NB4 (cell line): ENCODE measurements at regions not wholly inside any gene's neighbourhood (a gene's known extent, or its start where the extent isn't known, plus 50 kb on each side); places are given as distances from the start of the nearest gene placed in this dataset.

Experiments used
- MAX ChIP-seq: IDR thresholded peaks from 2 replicates; pipeline ENCODE4 v1.6.1; 2011; ENCODE audit warnings: low read depth, low read length
- MYC ChIP-seq: IDR thresholded peaks from 2 replicates; pipeline ENCODE4 v1.6.1; 2011; ENCODE audit warnings: low read depth, low read length
- POLR2A ChIP-seq: IDR thresholded peaks from 2 replicates; pipeline ENCODE4 v1.6.1; 2011; ENCODE audit warnings: mild to moderate bottlenecking; ENCODE audit not compliant: insufficient read length; ENCODE audit errors: extremely low read depth
- TF ChIP-seq, protein P1 (sequence below): IDR thresholded peaks from one replicate; pipeline ENCODE4 v1.5.1; 2012; ENCODE audit warnings: low read depth, low read length

- TF ChIP-seq POLR2A (no peak), MYC (no peak), MAX (no peak)
- TF ChIP-seq, protein P1, sequence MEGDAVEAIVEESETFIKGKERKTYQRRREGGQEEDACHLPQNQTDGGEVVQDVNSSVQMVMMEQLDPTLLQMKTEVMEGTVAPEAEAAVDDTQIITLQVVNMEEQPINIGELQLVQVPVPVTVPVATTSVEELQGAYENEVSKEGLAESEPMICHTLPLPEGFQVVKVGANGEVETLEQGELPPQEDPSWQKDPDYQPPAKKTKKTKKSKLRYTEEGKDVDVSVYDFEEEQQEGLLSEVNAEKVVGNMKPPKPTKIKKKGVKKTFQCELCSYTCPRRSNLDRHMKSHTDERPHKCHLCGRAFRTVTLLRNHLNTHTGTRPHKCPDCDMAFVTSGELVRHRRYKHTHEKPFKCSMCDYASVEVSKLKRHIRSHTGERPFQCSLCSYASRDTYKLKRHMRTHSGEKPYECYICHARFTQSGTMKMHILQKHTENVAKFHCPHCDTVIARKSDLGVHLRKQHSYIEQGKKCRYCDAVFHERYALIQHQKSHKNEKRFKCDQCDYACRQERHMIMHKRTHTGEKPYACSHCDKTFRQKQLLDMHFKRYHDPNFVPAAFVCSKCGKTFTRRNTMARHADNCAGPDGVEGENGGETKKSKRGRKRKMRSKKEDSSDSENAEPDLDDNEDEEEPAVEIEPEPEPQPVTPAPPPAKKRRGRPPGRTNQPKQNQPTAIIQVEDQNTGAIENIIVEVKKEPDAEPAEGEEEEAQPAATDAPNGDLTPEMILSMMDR: no peak
Measured at GRCh38 chr2:156852681-156853080, 404.8 kb upstream of the GALNT5 start.
